IMR-90 (cell line): ENCODE measurements at regions not wholly inside any gene's neighbourhood (a gene's known extent, or its start where the extent isn't known, plus 50 kb on each side); places are given as distances from the start of the nearest gene placed in this dataset.

Source experiments
- ATAC-seq: fragments of 200-7000 bp; cut with Tn5 transposase; 2 replicates; pipeline ENCODE4 v1.9.1; 2020; ENCODE audit warnings: low read depth, mild to moderate bottlenecking, moderate library complexity
- BruUV-seq: library from RNA; stranded (reverse); fragments of 400-500 nt; replicated peaks from 2 replicates; lab custom pipeline; 2021; lab: Mats Ljungman, UMichigan
- CTCF ChIA-PET: fragments of 300-600 bp; formaldehyde crosslinking; extraction: SDS; loops from one replicate; lab custom pipeline; 2021; ENCODE audit warnings: antibody characterized with exemption; lab: Yijun Ruan, JAX
- POLR2A ChIA-PET: fragments of 300-600 bp; sonication (Branson Sonifier 250); formaldehyde crosslinking; loops from one replicate; lab custom pipeline; 2022; ENCODE audit warnings: antibody characterized with exemption; ENCODE audit not compliant: unreplicated experiment; lab: Charles Lee
- DNase-seq: peaks from one replicate; pipeline ENCODE4 v3.0.0; 2013
- H2AFZ ChIP-seq: replicated peaks from 2 replicates; pipeline ENCODE3; 2013; ENCODE audit warnings: low read length, mild to moderate bottlenecking; ENCODE audit not compliant: poor library complexity
- H2AK5ac ChIP-seq: 2 replicates; pipeline ENCODE4 v1.6.1; 2013; ENCODE audit warnings: low read depth, low read length, inconsistent platforms
- H2AK9ac ChIP-seq: replicated peaks from 2 replicates; pipeline ENCODE3; 2013; ENCODE audit warnings: mild to moderate bottlenecking, low read depth, low read length, moderate library complexity; ENCODE audit not compliant: poor library complexity
- H2BK120ac ChIP-seq: 2 replicates; pipeline ENCODE4 v1.6.1; 2013; ENCODE audit warnings: low read depth, low read length, inconsistent platforms
- H2BK15ac ChIP-seq: 3 replicates; pipeline ENCODE4 v1.6.1; 2013; ENCODE audit warnings: low read depth, low read length, inconsistent platforms
- H2BK20ac ChIP-seq: 2 replicates; pipeline ENCODE4 v1.6.1; 2013; ENCODE audit warnings: low read depth, mild to moderate bottlenecking, inconsistent platforms, low read length, moderate library complexity
- H2BK5ac ChIP-seq: 2 replicates; pipeline ENCODE4 v1.6.1; 2013; ENCODE audit warnings: mild to moderate bottlenecking, low read depth, low read length, inconsistent platforms; ENCODE audit not compliant: poor library complexity, severe bottlenecking
- H3K14ac ChIP-seq: replicated peaks from 2 replicates; pipeline ENCODE4 v1.6.1; 2013; ENCODE audit warnings: low read depth, low read length, inconsistent platforms
- H3K18ac ChIP-seq: 2 replicates; pipeline ENCODE4 v1.6.1; 2013; ENCODE audit warnings: low read depth, low read length, control low read depth
- H3K23ac ChIP-seq: 2 replicates; pipeline ENCODE4 v1.6.1; 2013; ENCODE audit warnings: low read depth, low read length, inconsistent platforms
- H3K27ac ChIP-seq: 2 replicates; pipeline ENCODE4 v1.5.1; 2013; ENCODE audit warnings: mild to moderate bottlenecking, control low read depth, low read length; ENCODE audit not compliant: insufficient read depth
- H3K27me3 ChIP-seq: 2 replicates; pipeline ENCODE4 v1.6.1; 2013; ENCODE audit warnings: low read length; ENCODE audit not compliant: control insufficient read depth, insufficient read depth
- H3K36me3 ChIP-seq: 2 replicates; pipeline ENCODE4 v1.6.1; 2013; ENCODE audit warnings: low read length, mixed read lengths; ENCODE audit not compliant: control insufficient read depth, insufficient read depth
- H3K4ac ChIP-seq: 2 replicates; pipeline ENCODE4 v1.6.1; 2013; ENCODE audit warnings: low read depth, low read length, inconsistent platforms
- H3K4me1 ChIP-seq: 2 replicates; pipeline ENCODE4 v1.6.1; 2013; ENCODE audit warnings: low read length, mixed read lengths; ENCODE audit not compliant: control insufficient read depth, insufficient read depth
- H3K4me2 ChIP-seq: 2 replicates; pipeline ENCODE4 v1.6.1; 2013; ENCODE audit warnings: low read depth, mild to moderate bottlenecking, control low read depth, low read length, moderate library complexity
- H3K4me3 ChIP-seq: 2 replicates; pipeline ENCODE4 v1.5.1; 2013; ENCODE audit warnings: low read depth, mild to moderate bottlenecking, control low read depth, low read length, moderate library complexity; ENCODE audit not compliant: insufficient read depth
- H3K56ac ChIP-seq: 2 replicates; pipeline ENCODE4 v1.6.1; 2013; ENCODE audit warnings: low read length, inconsistent platforms; ENCODE audit not compliant: insufficient read depth; ENCODE audit errors: extremely low read depth
- H3K79me1 ChIP-seq, 2 experiments: 2 replicates each; pipeline ENCODE4 v1.6.1; 2013; ENCODE audit warnings: low read length in 2 of 2, inconsistent platforms in 1 of 2, low read depth in 1 of 2
- H3K9ac ChIP-seq: 2 replicates; pipeline ENCODE4 v1.6.1; 2013; ENCODE audit warnings: low read depth, low read length, control low read depth
- H3K9me1 ChIP-seq: 2 replicates; pipeline ENCODE4 v1.6.1; 2013; ENCODE audit warnings: low read length, inconsistent platforms; ENCODE audit not compliant: insufficient read depth
- H3K9me3 ChIP-seq: 2 replicates; pipeline ENCODE4 v1.6.1; 2013; ENCODE audit warnings: low read length; ENCODE audit not compliant: control insufficient read depth, insufficient read depth
- H4K20me1 ChIP-seq: 2 replicates; pipeline ENCODE4 v1.6.1; 2013; ENCODE audit warnings: low read length, inconsistent platforms; ENCODE audit not compliant: insufficient read depth
- H4K5ac ChIP-seq: 2 replicates; pipeline ENCODE4 v1.6.1; 2013; ENCODE audit warnings: mild to moderate bottlenecking, low read depth, low read length, control low read depth
- H4K8ac ChIP-seq, 2 experiments: 2 replicates each; pipeline ENCODE4 v1.6.1; 2013; ENCODE audit warnings: low read depth in 2 of 2, low read length in 2 of 2, control low read depth in 1 of 2, inconsistent platforms in 1 of 2
- H4K91ac ChIP-seq: 2 replicates; pipeline ENCODE4 v1.6.1; 2013; ENCODE audit warnings: low read depth, low read length, inconsistent platforms; ENCODE audit not compliant: insufficient read depth
- CEBPB ChIP-seq: IDR thresholded peaks from 2 replicates; pipeline ENCODE4 v1.6.1; 2012; ENCODE audit warnings: low read depth, low read length, improper control_type of control experiment
- CHD1 ChIP-seq: IDR thresholded peaks from 2 replicates; pipeline ENCODE4 v1.6.1; 2012; ENCODE audit warnings: low read depth, low read length, improper control_type of control experiment
- MAFK ChIP-seq: IDR thresholded peaks from 2 replicates; pipeline ENCODE4 v1.6.1; 2012; ENCODE audit warnings: low read depth, low read length, improper control_type of control experiment
- MAZ ChIP-seq: IDR thresholded peaks from 2 replicates; pipeline ENCODE4 v1.6.1; 2012; ENCODE audit warnings: low read depth, mild to moderate bottlenecking, low read length, improper control_type of control experiment, moderate library complexity, borderline replicate concordance
- MXI1 ChIP-seq: IDR thresholded peaks from 2 replicates; pipeline ENCODE4 v1.6.1; 2012; ENCODE audit warnings: low read depth, mild to moderate bottlenecking, low read length, moderate library complexity, borderline replicate concordance
- NFE2L2 ChIP-seq: fragments of 150-350 bp; IDR thresholded peaks from 2 replicates; pipeline ENCODE4 v1.6.1; 2016; ENCODE audit warnings: low read depth, mild to moderate bottlenecking, low read length
- SMC3 ChIP-seq: fragments of 150-350 bp; IDR thresholded peaks from 2 replicates; pipeline ENCODE4 v1.6.1; 2016; ENCODE audit warnings: low read depth, mild to moderate bottlenecking, antibody characterized with exemption, low read length, moderate library complexity
- WGBS, 2 experiments: methylation state at CpG; one replicate each; pipeline versions ENCODE4 v1.1.5 to v1.1.7; 2013; ENCODE audit warnings: missing lambda C conversion rate in 2 of 2; ENCODE audit not compliant: insufficient read length in 1 of 2; ENCODE audit errors: extremely low coverage in 2 of 2; 5-methylcytosine and 5-hydroxymethylcytosine counted together
- dilution Hi-C: fragments of 300-500 bp; cut with HindIII; formaldehyde crosslinking; loops from one replicate; pipeline ENCODE4 v1.14.3; 2018; ENCODE audit warnings: low sequenced_read_pairs; ENCODE audit not compliant: unreplicated experiment
- in situ Hi-C: fragments of 300-500 bp; cut with MboI; formaldehyde crosslinking; loops from 3 replicates; pipeline ENCODE4 v1.14.3; 2019; ENCODE audit warnings: low sequenced_read_pairs, inconsistent platforms, mixed read lengths
- intact Hi-C: fragments of 100-400 bp; cut with micrococcal nuclease; formaldehyde crosslinking; loops from 2 replicates; pipeline ENCODE4 v1.10.0; 2022

DNA sequence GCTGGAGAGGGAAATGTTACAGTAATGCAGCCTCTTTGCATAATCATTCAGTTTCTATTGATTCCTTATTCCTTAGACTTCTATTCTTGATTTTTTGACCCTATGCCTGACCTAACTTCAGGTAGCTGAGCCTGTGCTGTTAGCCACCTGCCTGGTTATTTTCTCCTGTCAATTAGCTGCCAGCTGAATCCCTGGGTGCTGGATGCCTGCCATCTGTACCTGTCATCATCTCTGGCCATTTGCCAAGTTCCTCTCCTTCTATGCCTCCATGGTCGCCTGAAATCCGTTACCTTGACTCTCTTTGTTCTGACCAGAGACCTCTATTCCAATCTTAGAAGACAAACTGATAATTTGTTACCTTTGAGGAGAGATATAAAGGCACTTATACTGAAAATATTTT is 178.3 kb downstream of the CAVIN4 start:
- H2BK120ac ChIP-seq, result no peak overlapping the region
- in situ Hi-C loops (no loop called here), dilution Hi-C loops (no loop called here), intact Hi-C loops (loop anchor here (10.0 kb wide), 1 partner anchor 439 kb away; no protein-coding TSS in a partner anchor)
- no peak overlapping the region for H2BK5ac ChIP-seq
- H3K14ac ChIP-seq, result no peak overlapping the region
- POLR2A ChIA-PET, result no interaction called here
- H3K27ac ChIP-seq, result no peak overlapping the region
- no peaks in the 10 kb centered on the region for H3K4me1 ChIP-seq
- H3K23ac ChIP-seq, result no peak overlapping the region
- no peak overlapping the region for H4K5ac ChIP-seq
- H2AK5ac ChIP-seq, result no peak overlapping the region
- no peak overlapping the region for H3K56ac ChIP-seq
- no peak overlapping the region for H2BK20ac ChIP-seq
- H3K27me3 ChIP-seq, result no peaks in the 10 kb centered on the region
- H3K9ac ChIP-seq, result no peak overlapping the region
- H3K4ac ChIP-seq, result no peak overlapping the region
- no CpG with 5 or more reads among the region's 2 CpGs for WGBS, 2 experiments
- H4K20me1 ChIP-seq, result no peaks in the 10 kb centered on the region
- TF ChIP-seq CHD1 (no peak), MAZ (no peak), NFE2L2 (no peak), MAFK (no peak), MXI1 (no peak), SMC3 (no peak), CEBPB (no peak)
- no peaks in the 10 kb centered on the region for H3K9me1 ChIP-seq
- H2AFZ ChIP-seq, result no peak overlapping the region
- H3K4me3 ChIP-seq, result no peak overlapping the region
- H3K79me1 ChIP-seq, result no peaks in the 10 kb centered on the region
- CTCF ChIA-PET, result no interaction called here
- BruUV-seq, result no TSS peak
- no peak for ATAC-seq
- no peak overlapping the region for H3K18ac ChIP-seq
- no peaks in the 10 kb centered on the region for H3K36me3 ChIP-seq
- no peak for DNase-seq
- H4K91ac ChIP-seq, result no peak overlapping the region
- H3K4me2 ChIP-seq, result no peak overlapping the region
- no peak overlapping the region for H4K8ac ChIP-seq
- H2BK15ac ChIP-seq, result no peak overlapping the region
- no peak overlapping the region for H2AK9ac ChIP-seq
- H3K9me3 ChIP-seq, result peaks cover 8% of the 10 kb centered on the region
